ENCODE measurements at regions not wholly inside any gene's neighbourhood (a gene's known extent, or its start where the extent isn't known, plus 50 kb on each side); places are given as distances from the start of the nearest gene placed in this dataset.

DNA sequence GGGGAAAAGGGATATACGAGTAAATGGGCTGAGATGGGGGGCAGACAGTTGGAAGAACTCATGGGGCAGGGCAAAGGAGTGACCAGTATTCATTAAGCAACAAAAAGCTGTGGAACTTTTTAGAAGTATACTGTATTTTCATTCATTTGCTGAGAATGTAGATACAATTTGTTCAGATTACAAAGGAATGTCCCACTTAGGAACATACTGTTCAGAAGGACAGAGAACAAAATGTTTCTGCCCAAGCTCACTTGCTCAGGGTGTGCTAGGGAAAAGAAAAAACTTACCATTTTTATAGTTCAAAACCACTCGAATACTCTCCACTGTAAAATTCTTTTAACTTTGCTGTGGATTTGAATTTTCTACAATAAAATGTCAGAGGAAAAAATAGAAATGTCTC is 135.2 kb upstream of the AFF2 start:
- no peak for DNase-seq (ENCODE audit: low spot score)

DNA sequence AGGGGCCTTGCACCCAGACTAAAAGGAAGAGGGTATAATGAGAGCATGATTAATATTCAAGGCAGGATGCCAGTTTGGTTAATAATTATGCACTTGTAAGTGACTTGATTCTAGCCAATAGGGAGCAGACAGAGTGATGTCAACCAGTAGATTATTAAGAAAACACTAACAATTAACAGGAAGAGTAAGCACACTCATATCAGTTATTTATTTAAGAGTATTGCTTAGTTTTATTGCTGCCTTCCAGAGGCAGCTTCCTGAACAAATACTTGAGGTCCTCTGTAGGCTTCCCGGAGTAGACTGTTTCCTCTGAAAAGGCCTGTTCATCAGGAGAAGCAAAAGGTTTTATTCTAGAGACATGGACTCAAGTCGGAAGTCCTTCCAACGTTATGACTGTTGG is 129.1 kb upstream of the AFF2 start:
- no peak for DNase-seq (ENCODE audit: low spot score)

DNA sequence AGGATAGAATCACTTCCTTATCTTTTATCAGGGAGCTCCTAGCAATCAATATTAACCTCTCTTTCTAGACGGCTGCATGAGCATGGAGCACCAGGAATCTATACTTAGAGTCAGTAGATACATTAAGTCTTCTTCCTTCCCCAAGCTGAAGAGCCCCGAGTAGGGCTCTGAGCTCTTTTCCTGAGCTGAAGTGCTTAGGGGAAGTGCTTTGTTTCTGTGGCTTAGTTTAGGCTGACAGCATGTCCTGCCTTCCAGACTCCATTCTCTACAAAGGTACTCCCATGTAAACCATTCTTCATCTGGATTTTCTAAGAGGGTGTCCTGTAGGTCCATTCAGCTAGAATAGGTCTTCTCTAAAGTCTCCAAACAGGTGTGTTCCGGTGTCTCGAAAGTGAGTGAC is 127.5 kb upstream of the AFF2 start:
- DNase-seq (ENCODE audit: low spot score): no peak

DNA sequence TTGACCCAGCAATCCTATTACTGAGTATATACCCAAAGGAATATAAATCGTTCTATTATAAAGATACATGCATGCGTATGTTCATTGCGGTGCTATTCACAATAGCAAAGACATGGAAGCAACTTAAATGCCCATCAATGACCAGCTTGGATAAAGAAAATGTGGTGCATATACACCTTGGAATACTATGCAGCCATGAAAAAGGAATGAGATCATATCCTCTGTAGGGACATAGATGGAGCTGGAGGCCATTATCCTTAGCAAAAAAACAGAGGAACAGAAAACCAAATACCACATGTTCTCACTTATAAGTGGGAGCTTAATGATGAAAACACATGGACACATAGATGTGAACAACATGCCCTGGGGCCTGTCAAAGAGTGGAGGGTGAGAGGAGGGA is 124.1 kb upstream of the AFF2 start:
- no peak for DNase-seq (ENCODE audit: low spot score)

DNA sequence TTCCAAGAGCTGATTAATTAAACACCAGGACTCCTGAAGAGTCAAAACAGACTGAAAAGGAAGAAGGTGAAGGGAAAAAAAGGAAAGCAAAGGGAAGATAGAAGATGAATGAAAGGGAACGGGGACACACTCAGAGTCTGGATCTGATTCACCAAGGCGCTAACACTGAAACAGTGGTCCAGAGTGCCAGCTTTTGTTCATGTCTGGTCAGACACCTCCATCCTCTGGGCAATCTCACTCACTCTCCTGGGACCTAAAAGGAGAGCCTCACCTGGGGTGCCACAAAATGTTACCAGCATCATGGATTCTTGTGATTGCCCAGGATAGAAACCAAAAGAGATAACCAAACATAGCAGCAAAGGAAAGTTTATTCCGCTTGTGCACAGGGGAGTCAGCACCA is 120.3 kb upstream of the AFF2 start:
- DNase-seq (ENCODE audit: low spot score): no peak

DNA sequence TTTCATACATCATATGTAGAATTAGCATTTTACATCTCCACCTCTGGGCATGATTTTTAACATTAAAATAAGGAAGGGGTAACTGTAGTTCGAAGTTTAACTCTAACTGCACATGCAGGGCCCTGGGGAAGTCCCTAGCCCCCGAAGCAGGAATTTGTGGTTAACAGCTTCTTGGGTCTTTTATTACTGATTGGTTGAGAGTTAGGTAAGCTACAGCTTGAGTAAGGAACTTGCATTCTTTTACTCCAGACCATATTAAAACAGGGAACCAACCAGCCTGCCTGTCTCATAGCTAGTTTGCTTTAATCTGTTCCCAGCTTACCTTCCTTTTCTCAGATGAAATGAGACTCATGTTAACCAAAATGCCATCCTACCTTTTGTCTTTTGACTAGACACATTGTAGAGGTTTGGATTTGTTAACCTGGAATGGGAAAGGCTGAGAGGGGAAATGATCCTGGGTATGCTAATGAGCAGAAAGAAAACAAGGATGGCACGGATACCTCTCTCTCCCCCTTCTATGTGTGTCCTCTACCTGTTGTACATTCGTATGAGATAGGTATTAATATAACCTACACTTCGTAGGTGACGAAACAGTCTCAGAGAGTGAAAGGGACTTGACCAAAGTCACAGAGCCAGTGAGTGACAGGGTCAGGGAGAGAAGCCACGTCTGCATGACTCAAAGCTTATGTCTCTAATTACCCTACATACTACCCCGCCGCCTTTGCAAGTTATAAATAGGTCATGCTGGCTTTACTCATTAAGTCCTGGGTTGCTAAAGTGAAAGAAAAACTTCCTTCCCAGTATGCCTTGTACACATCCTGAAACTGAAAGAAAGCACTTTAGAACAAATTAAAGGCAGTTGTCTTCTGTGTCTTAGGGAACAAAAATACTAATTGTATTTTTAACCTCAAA is 119.5 kb upstream of the AFF2 start:
- DNase-seq (ENCODE audit: low spot score): peak; percentile 11

DNA sequence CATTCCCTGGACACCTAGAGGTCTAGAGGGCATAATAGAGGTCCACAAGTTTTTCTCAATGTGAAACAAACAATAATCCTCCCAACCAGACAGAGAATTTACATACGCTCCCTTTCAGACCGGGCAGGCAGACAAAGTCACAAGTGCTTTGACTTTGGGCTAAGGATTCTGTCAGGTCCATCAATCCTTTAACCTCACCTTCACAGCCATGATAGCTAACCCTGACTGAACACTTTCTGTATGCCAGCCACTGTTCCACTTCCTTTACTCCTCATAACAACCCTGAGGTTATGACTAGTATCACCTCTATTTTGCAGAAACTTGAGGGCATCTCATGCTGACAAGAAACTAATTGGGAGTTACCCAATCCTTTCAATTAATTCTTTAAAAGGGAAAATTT is 118.8 kb upstream of the AFF2 start:
- no peak for DNase-seq (ENCODE audit: low spot score)

DNA sequence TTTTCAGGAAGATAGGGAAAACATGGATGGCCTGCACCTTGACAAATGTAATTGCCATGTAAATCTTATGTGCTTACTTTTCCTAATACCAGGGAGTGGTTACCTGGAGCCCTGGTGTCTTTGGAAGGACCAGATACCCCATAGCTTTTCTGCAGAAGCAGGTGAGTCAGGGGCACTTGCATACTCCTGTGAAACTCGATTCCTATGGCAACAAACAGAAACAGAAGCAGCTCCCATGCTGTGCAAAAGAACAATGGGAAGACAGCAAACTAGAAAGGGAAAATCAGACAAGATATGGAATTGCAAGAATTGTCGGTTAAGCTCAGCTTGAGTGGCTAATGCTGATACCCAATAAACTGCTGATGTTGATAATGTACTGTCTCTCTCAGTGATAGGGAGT is 117.4 kb upstream of the AFF2 start:
- no peak for DNase-seq (ENCODE audit: low spot score)

DNA sequence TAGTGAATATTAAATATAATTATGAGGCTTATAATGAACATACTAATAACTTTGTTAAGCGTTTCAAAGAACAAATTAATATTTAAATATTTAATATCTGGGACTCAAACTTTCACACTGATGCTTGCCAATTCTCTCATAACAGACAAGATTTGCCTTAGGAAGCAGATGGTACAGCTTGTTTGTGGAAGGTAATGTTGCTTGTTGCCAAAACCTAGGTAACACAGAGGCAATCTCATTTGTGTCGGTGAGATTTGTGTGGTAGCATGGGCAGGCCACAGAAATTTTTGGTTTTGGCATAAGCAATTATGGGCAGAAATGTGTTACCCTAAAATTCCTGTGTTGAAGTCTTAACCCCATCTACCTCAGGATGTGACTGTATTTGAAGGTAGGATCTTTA is 114.9 kb upstream of the AFF2 start:
- DNase-seq (ENCODE audit: low spot score): no peak

DNA sequence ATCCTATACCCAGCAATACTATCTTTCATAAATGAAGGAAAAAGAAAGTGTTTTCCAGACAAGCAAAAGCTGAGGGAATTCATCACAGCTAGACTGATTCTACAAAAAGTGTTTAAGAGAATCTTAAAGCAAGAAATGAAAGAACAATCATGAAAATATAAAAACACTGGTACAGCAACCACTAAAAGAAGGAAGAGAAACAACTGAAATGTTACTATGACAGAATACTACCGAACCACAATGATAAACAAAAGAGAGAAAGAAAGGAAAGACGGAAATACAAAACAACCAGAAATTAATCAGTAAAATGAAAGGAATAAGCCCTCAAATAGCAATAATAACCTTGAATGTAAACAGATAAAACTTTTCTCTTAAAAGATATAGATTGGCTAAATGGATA is 110.8 kb upstream of the AFF2 start:
- no peak for DNase-seq (ENCODE audit: low spot score)

DNA sequence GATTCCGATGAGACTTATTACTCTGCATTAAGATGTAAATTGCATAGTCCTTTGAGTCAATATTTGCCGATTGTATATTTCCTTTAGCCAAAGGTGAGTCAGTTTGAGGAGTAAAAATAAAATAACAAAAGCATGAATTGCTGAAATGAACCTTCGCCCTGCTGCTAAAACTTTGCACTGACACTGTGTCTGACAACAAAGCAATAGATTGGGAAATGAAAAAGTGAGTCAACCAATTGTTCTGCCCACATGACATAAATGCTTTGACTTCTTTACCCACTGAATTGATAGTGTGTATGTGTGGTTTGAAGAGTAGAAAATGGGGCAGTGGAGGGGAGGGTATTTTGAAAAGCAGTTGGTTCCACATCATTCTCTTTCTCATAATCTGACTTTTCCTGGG is 88.4 kb upstream of the AFF2 start:
- peak; percentile 7 for DNase-seq (ENCODE audit: low spot score)

DNA sequence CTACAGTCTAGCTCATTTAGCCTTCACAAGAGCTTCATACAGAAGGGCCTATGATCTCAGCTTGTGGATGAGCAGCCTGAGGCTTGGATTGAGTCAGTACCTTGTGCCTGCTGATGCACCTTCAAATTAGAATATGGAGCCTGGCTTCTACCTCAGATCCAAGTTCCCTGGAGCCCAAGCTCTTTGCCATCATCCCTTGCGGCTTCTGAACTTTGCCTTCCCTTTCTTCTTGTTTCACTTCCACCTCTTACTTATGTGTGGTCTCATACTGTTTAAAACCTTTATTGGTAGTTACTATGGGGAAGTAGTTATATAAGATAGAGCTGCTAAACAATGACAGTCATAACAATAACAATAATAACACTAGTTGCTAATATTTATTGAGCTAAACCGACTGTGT is 84.3 kb upstream of the AFF2 start:
- DNase-seq (ENCODE audit: low spot score): no peak

DNA sequence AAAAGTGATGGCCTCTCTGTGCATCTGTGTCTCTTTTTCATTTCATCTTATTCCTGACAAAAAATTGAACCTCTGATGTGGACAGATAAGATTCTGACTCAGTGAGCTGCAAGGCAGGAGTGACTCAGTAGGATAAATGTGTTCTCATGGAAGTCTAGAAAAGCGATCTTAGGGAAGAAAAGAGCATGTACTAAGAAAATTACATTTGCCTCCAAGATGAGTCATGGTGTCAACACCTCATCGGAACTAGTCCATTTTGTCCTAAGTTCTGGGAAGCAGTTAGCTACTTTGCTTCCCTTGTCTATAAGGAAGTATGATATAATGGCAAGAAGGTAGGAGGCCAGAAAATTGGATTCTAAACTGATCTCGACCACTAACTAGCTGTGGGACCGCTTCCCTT is 83.5 kb upstream of the AFF2 start:
- peak; percentile 19 for DNase-seq (ENCODE audit: low spot score)

DNA sequence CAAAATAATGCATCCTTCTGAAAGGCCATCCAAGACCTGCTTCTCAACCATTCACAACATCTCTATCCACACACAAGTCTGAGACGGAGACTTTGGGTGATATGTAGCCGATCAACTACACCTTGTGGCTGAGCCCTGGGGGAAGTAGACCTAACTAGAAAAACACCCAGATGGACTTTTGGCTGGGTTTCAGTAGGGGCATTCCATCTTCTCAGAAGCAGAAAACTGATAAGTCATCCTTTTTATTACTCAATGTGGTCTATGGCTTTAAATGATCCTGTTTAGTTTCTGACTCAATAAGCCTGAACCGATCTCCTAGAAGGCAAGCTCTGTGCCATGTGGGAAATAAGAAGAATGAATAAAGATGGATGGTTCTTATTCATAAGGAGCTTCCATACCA is 82.5 kb upstream of the AFF2 start:
- DNase-seq (ENCODE audit: low spot score): peak; percentile 4

DNA sequence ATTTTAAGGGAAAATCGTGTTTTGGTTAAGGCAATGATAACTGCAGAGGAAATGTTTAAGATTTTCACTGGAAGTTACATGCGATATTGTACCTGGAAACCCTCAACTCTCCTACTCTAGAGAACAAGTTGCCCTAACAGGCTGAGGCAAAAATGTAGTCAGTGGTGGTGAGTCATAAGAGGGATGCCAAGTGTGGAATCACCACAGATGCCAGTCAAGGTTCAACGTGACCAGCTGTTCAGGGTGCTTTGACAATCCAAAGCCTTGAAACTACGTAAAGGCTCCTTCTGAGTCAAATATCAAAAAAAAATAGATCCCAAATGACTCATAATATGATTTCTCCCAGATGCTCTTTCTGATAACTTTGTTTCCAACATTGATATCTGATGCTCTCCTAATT is 77.9 kb upstream of the AFF2 start:
- peak; percentile 2 for DNase-seq (ENCODE audit: low spot score)

DNA sequence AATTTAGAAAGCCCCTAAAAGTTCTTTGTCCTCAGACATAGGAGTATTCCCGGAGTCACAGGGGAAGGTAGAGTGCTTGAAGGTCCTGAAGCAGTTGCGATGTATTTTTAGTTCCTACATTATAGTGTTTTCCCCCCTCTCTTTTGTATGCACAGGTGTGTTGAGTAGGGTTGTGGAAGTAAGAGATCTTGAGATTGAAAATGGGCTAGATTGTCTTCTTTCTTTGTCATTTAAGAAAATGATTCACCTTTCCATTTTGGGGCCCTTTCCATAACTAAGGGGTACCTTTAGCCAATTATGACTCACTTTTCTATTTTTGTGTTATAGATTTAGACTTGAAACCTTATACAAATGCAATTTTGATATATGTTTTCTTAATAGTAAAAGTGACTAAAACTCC is 75.8 kb upstream of the AFF2 start:
- DNase-seq (ENCODE audit: low spot score): no peak

DNA sequence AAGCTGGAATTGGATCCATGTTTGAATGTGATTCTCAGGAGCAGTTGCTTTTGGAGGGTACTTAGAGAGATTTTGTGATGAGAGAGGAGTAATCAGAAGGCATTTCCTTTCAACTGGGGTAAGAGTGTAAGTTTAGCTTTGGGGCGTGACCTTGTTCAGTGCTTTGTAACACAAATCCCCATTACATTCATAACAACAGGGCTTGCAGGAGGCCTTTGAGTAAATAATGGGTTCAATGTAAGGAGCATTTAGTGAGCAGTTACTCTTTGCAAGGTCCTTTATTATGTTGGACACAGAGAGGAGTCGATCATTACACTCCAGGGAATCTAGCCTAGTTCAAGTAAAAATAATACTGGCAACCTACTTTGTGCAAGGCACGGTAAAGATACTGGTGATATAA is 74.0 kb upstream of the AFF2 start:
- no peak for DNase-seq (ENCODE audit: low spot score)

DNA sequence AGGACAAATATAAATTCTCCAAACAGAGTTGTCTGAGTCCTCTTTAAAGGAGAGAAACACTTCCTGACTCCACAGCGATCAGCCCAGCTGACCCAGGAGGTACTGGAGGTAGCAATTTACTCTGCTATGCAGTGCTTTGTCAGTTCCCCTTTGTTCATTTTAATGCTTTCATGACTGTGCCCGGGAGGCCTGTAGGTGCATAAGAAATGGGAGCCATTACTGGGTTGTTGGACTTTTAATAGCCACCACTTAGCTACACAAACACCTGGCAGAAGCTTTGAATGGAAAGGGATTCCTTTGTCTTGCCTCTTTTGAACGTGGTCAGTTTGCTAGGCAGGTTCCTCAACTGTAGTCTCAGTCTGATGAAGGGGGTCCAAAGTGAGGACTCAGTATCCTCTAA is 59.0 kb upstream of the AFF2 start:
- DNase-seq (ENCODE audit: low spot score): no peak

DNA sequence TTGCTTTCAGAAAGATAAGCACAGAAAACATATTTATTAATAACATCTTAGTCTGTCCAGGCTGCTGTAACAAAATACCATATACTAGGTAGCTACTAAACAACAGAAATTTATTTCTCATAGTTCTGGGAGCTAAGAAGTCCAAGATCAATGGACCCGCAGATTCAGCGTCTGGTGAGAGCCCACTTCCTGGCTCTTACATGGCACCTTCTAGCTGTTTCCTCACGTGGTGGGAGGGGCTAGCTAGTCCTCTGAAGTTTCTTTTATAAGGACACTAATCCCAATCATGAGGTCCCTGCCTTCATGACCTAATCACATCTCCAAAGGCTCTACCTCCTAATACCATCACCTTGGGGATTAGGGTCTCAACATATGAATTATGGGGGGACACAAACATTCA is 57.2 kb upstream of the AFF2 start:
- no peak for DNase-seq (ENCODE audit: low spot score)

DNA sequence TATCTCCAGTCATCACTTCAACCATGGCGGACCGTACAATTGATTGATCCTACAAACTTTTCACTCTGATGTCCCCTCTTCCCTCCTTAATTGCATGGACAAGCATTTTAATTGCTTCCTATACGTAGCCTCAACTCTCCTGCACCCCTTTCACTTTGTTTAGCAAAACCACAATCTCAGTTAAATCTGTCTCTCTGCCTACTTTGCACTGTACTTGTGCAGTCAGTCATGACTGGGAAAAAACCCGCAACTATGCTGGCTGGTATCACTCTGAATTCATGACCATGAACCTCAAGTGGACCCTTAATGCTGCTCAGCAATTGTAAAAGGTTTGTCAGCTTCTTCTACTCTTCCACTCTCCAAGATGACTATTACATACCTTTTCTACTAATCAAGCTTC is 51.7 kb upstream of the AFF2 start:
- DNase-seq (ENCODE audit: low spot score): no peak

All from AG20443 (cell line).